GM23338 (cell line): ENCODE measurements at regions not wholly inside any gene's neighbourhood (a gene's known extent, or its start where the extent isn't known, plus 50 kb on each side); places are given as distances from the start of the nearest gene placed in this dataset.

Experiments
- POLR2AphosphoS5 ChIP-seq: IDR thresholded peaks from 2 replicates; pipeline ENCODE4 v1.6.1; 2016; ENCODE audit warnings: antibody characterized with exemption, low read depth
- TF ChIP-seq, protein P1 (sequence below), 2 experiments: fragments of 200-600 bp in 1 of 2; sonication (generic) in 1 of 2; conservative IDR thresholded peaks; 2 replicates each; pipeline versions ENCODE4 v1.5.1 to v1.6.1; 2016 to 2017; ENCODE audit warnings: antibody characterized with exemption in 2 of 2, low read depth in 2 of 2, mild to moderate bottlenecking in 2 of 2, moderate library complexity in 1 of 2
- TF ChIP-seq, protein P2 (sequence below): IDR thresholded peaks from one replicate; pipeline ENCODE4 v1.6.1; 2018; ENCODE audit warnings: antibody characterized with exemption; ENCODE audit not compliant: unreplicated experiment

DNA sequence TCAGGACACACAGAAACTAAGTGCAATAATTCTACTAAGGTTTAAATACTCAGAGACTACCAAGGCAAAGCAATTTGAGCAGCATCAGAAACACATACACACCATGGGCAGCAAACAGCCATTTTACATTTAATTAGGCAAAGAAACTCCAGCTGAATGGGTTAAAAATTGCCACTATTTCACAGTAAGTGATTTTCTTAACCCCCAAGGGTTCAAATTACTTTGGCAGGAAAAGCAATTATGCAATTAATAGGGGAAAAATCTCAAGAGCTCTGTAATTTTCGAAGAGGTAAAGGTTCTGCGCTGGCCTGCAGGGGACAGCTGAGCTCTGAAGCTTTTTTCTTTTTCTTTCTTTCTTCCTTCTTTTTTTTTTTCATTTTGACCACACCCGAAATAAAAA, 206.2 kb upstream of the RRP15 start:
- TF ChIP-seq, protein P1, sequence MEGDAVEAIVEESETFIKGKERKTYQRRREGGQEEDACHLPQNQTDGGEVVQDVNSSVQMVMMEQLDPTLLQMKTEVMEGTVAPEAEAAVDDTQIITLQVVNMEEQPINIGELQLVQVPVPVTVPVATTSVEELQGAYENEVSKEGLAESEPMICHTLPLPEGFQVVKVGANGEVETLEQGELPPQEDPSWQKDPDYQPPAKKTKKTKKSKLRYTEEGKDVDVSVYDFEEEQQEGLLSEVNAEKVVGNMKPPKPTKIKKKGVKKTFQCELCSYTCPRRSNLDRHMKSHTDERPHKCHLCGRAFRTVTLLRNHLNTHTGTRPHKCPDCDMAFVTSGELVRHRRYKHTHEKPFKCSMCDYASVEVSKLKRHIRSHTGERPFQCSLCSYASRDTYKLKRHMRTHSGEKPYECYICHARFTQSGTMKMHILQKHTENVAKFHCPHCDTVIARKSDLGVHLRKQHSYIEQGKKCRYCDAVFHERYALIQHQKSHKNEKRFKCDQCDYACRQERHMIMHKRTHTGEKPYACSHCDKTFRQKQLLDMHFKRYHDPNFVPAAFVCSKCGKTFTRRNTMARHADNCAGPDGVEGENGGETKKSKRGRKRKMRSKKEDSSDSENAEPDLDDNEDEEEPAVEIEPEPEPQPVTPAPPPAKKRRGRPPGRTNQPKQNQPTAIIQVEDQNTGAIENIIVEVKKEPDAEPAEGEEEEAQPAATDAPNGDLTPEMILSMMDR (conservative IDR thresholded peaks at IDR 0.05; ENCODE audit: low read depth in 2 of 2), result no peak
- no peak for TF ChIP-seq POLR2AphosphoS5
- TF ChIP-seq, protein P2, sequence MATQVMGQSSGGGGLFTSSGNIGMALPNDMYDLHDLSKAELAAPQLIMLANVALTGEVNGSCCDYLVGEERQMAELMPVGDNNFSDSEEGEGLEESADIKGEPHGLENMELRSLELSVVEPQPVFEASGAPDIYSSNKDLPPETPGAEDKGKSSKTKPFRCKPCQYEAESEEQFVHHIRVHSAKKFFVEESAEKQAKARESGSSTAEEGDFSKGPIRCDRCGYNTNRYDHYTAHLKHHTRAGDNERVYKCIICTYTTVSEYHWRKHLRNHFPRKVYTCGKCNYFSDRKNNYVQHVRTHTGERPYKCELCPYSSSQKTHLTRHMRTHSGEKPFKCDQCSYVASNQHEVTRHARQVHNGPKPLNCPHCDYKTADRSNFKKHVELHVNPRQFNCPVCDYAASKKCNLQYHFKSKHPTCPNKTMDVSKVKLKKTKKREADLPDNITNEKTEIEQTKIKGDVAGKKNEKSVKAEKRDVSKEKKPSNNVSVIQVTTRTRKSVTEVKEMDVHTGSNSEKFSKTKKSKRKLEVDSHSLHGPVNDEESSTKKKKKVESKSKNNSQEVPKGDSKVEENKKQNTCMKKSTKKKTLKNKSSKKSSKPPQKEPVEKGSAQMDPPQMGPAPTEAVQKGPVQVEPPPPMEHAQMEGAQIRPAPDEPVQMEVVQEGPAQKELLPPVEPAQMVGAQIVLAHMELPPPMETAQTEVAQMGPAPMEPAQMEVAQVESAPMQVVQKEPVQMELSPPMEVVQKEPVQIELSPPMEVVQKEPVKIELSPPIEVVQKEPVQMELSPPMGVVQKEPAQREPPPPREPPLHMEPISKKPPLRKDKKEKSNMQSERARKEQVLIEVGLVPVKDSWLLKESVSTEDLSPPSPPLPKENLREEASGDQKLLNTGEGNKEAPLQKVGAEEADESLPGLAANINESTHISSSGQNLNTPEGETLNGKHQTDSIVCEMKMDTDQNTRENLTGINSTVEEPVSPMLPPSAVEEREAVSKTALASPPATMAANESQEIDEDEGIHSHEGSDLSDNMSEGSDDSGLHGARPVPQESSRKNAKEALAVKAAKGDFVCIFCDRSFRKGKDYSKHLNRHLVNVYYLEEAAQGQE, result no peak
